Gastrocnemius medialis (tissue), 4 donors: ENCODE measurements at regions not wholly inside any gene's neighbourhood (a gene's known extent, or its start where the extent isn't known, plus 50 kb on each side); places are given as distances from the start of the nearest gene placed in this dataset.

ENCODE experiments used
- POLR2A ChIP-seq, 2 donors: fragments of 450-650 bp; IDR thresholded peaks; one replicate each; pipeline ENCODE4 v1.6.1; 2017; ENCODE audit warnings: antibody characterized with exemption in 2 of 2, mild to moderate bottlenecking in 2 of 2, moderate library complexity in 2 of 2
- TF ChIP-seq, protein P1 (sequence below), 5 experiments: fragments of 450-650 bp in 3 of 5; fragments of 200-600 bp in 2 of 5; sonication (generic) in 2 of 5; IDR thresholded peaks in 4 of 5; conservative IDR thresholded peaks in 1 of 5; 1 replicate in 4 of 5; 2 replicates in 1 of 5; pipeline ENCODE4 v1.5.1; 2016 to 2019; ENCODE audit warnings: antibody characterized with exemption in 5 of 5, mild to moderate bottlenecking in 3 of 5, moderate library complexity in 3 of 5

DNA sequence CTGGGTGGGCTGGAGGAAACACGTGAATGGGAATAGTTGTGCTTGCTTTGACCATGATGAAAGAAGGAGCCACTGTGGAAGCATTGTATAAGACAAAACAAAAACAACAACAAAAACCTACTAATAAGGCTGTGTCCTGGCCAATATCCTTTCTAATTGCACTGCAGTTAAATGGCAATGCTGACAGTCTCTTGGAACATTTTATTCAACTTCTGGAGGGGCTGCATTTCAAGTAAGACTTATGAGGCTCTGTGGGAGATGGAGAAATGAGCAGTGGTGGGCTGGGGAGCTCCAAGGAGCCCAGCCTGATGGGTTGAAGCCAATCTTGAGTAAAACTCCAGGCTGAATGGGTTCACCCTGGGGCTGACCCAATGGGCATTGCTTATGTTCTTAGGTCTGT, 99.8 kb upstream of the ROPN1 start:
- TF ChIP-seq, protein P1, sequence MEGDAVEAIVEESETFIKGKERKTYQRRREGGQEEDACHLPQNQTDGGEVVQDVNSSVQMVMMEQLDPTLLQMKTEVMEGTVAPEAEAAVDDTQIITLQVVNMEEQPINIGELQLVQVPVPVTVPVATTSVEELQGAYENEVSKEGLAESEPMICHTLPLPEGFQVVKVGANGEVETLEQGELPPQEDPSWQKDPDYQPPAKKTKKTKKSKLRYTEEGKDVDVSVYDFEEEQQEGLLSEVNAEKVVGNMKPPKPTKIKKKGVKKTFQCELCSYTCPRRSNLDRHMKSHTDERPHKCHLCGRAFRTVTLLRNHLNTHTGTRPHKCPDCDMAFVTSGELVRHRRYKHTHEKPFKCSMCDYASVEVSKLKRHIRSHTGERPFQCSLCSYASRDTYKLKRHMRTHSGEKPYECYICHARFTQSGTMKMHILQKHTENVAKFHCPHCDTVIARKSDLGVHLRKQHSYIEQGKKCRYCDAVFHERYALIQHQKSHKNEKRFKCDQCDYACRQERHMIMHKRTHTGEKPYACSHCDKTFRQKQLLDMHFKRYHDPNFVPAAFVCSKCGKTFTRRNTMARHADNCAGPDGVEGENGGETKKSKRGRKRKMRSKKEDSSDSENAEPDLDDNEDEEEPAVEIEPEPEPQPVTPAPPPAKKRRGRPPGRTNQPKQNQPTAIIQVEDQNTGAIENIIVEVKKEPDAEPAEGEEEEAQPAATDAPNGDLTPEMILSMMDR (IDR thresholded peaks at IDR 0.05 in 4 of 5, conservative IDR thresholded peaks at IDR 0.05 in 1 of 5) = no peak
- no peak for TF ChIP-seq POLR2A (IDR thresholded peaks at IDR 0.05)
